PFSK-1 (cell line): ENCODE measurements at regions not wholly inside any gene's neighbourhood (a gene's known extent, or its start where the extent isn't known, plus 50 kb on each side); places are given as distances from the start of the nearest gene placed in this dataset.

ENCODE experiments used
- FOXP2 ChIP-seq: optimal IDR thresholded peaks from 2 replicates; pipeline ENCODE3; 2011; ENCODE audit warnings: borderline replicate concordance, control low read depth, inconsistent platforms; ENCODE audit not compliant: insufficient read depth; ENCODE audit errors: extremely low read length, extremely low read depth
- POLR2AphosphoS5 ChIP-seq: IDR thresholded peaks from 2 replicates; pipeline ENCODE4 v1.6.1; 2012; ENCODE audit warnings: low read depth, mild to moderate bottlenecking, control low read depth, low read length, moderate library complexity
- REST ChIP-seq, 2 experiments: IDR thresholded peaks; 2 replicates each; pipeline versions ENCODE4 v1.6.1 to v1.8.0; 2011 to 2012; ENCODE audit warnings: low read depth in 2 of 2, low read length in 2 of 2, control low read depth in 1 of 2, inconsistent platforms in 1 of 2, mild to moderate bottlenecking in 1 of 2, moderate library complexity in 1 of 2; ENCODE audit not compliant: insufficient read depth in 1 of 2
- SIN3A ChIP-seq: IDR thresholded peaks from 2 replicates; pipeline ENCODE4 v1.6.1; 2012; ENCODE audit warnings: mild to moderate bottlenecking, low read length, moderate library complexity, borderline replicate concordance; ENCODE audit not compliant: insufficient read depth
- TAF1 ChIP-seq: IDR thresholded peaks from 2 replicates; pipeline ENCODE4 v1.6.1; 2012; ENCODE audit warnings: low read length, control low read depth, borderline replicate concordance; ENCODE audit not compliant: insufficient read depth

GRCh38 chr13:81615031-81615430 lies 1274.1 kb upstream of the SPRY2 start:
- TF ChIP-seq POLR2AphosphoS5 (no peak), SIN3A (no peak), TAF1 (no peak), FOXP2 (no peak), REST (IDR thresholded peaks at IDR 0.05; ENCODE audit: insufficient read depth in 1 of 2, low read depth in 2 of 2, low read length in 2 of 2) (no peak)

GRCh38 chr13:81610644-81611043 lies 1269.7 kb upstream of the SPRY2 start:
- no peak for TF ChIP-seq REST (IDR thresholded peaks at IDR 0.05; ENCODE audit: insufficient read depth in 1 of 2, low read depth in 2 of 2, low read length in 2 of 2)
- TF ChIP-seq FOXP2 = no peak
- no peak for TF ChIP-seq TAF1
- TF ChIP-seq POLR2AphosphoS5 = no peak
- no peak for TF ChIP-seq SIN3A

GRCh38 chr13:81609335-81609734 lies 1268.4 kb upstream of the SPRY2 start:
- TF ChIP-seq TAF1 = no peak
- no peak for TF ChIP-seq FOXP2
- no peak for TF ChIP-seq REST (IDR thresholded peaks at IDR 0.05; ENCODE audit: insufficient read depth in 1 of 2, low read depth in 2 of 2, low read length in 2 of 2)
- no peak for TF ChIP-seq SIN3A
- no peak for TF ChIP-seq POLR2AphosphoS5

- TF ChIP-seq FOXP2 (no peak), TAF1 (no peak), POLR2AphosphoS5 (no peak), SIN3A (no peak), REST (IDR thresholded peaks at IDR 0.05; ENCODE audit: insufficient read depth in 1 of 2, low read depth in 2 of 2, low read length in 2 of 2) (no peak)
Measured at GRCh38 chr13:81606074-81606473, 1265.1 kb upstream of the SPRY2 start.

- TF ChIP-seq POLR2AphosphoS5 (no peak), FOXP2 (no peak), SIN3A (no peak), TAF1 (no peak), REST (IDR thresholded peaks at IDR 0.05; ENCODE audit: insufficient read depth in 1 of 2, low read depth in 2 of 2, low read length in 2 of 2) (no peak)
Measured at GRCh38 chr13:81602241-81602640, 1261.3 kb upstream of the SPRY2 start.
